Smooth muscle cell (in vitro differentiated cells): ENCODE measurements at regions not wholly inside any gene's neighbourhood (a gene's known extent, or its start where the extent isn't known, plus 50 kb on each side); places are given as distances from the start of the nearest gene placed in this dataset.

Experiments used
- DNase-seq: peaks from one replicate; lab custom pipeline; 2025; ENCODE audit not compliant: unreplicated experiment; lab: John Stamatoyannopoulos, UW
- H2AFZ ChIP-seq: fragments of 200-600 bp; sonication (generic); 2 replicates; pipeline ENCODE4 v1.6.0; 2016; ENCODE audit warnings: antibody characterized with exemption, low read depth, mild to moderate bottlenecking
- H3F3A ChIP-seq: fragments of 200-600 bp; sonication (generic); 2 replicates; pipeline ENCODE4 v1.6.0; 2017; ENCODE audit warnings: antibody characterized with exemption, low read depth
- H3K27ac ChIP-seq: fragments of 200-600 bp; sonication (generic); 2 replicates; pipeline ENCODE4 v1.5.1; 2016; ENCODE audit warnings: low read depth, mild to moderate bottlenecking
- H3K27me3 ChIP-seq: fragments of 200-600 bp; sonication (generic); 2 replicates; pipeline ENCODE4 v1.6.1; 2016; ENCODE audit warnings: low read depth, mild to moderate bottlenecking
- H3K36me3 ChIP-seq: fragments of 200-600 bp; sonication (generic); 2 replicates; pipeline ENCODE4 v1.5.1; 2016; ENCODE audit warnings: low read depth
- H3K4me1 ChIP-seq: fragments of 200-600 bp; sonication (generic); 2 replicates; pipeline ENCODE4 v1.5.1; 2016; ENCODE audit warnings: low read depth
- H3K4me2 ChIP-seq: fragments of 200-600 bp; sonication (generic); 2 replicates; pipeline ENCODE4 v1.6.0; 2016; ENCODE audit warnings: mild to moderate bottlenecking
- H3K4me3 ChIP-seq: fragments of 200-600 bp; sonication (generic); 2 replicates; pipeline ENCODE4 v1.5.1; 2016; ENCODE audit warnings: mild to moderate bottlenecking
- H3K79me2 ChIP-seq: fragments of 200-600 bp; sonication (generic); 2 replicates; pipeline ENCODE4 v1.6.0; 2016; ENCODE audit warnings: low read depth, mild to moderate bottlenecking
- H3K9ac ChIP-seq: fragments of 200-600 bp; sonication (generic); 2 replicates; pipeline ENCODE4 v1.6.0; 2016; ENCODE audit warnings: low read depth
- H3K9me3 ChIP-seq: fragments of 200-600 bp; sonication (generic); replicated peaks from 2 replicates; pipeline ENCODE4 v1.5.1; 2016; ENCODE audit warnings: low read depth
- H4K20me1 ChIP-seq: fragments of 200-600 bp; sonication (generic); 2 replicates; pipeline ENCODE4 v1.6.0; 2016; ENCODE audit warnings: low read depth
- WGBS: methylation state at CpG from one replicate; pipeline ENCODE4 v1.1.7; 2016; ENCODE audit warnings: low lambda C conversion rate; 5-methylcytosine and 5-hydroxymethylcytosine counted together
- TF ChIP-seq, protein P1 (sequence below): fragments of 200-600 bp; sonication (generic); IDR thresholded peaks from 2 replicates; pipeline ENCODE4 v1.5.1; 2017; ENCODE audit warnings: borderline replicate concordance, mild to moderate bottlenecking, antibody characterized with exemption; ENCODE audit not compliant: insufficient read depth, poor library complexity, severe bottlenecking

- no peaks in the 10 kb centered on the region for H3K79me2 ChIP-seq
- H2AFZ ChIP-seq: no peak overlapping the region
These were observed 111.6 kb downstream of the BLID start for GRCh38 chr11:122004446-122004845.

GRCh38 chr11:122002926-122003325, 113.1 kb downstream of the BLID start:
- no peak overlapping the region for H3K27ac ChIP-seq
- no peak overlapping the region for H3K4me3 ChIP-seq
- no peaks in the 10 kb centered on the region for H3K36me3 ChIP-seq
- peak overlapping the region; percentile 51 for H2AFZ ChIP-seq
- 39% methylated on average over 1 of the region's 1 CpG for WGBS
- H3K9ac ChIP-seq: no peak overlapping the region
- H3K79me2 ChIP-seq: no peaks in the 10 kb centered on the region
- H3K27me3 ChIP-seq: no peaks in the 10 kb centered on the region
- DNase-seq: no peak
- no peaks in the 10 kb centered on the region for H3K4me1 ChIP-seq
- no peaks in the 10 kb centered on the region for H3F3A ChIP-seq
- H3K9me3 ChIP-seq: no peaks in the 10 kb centered on the region
- no peak overlapping the region for H3K4me2 ChIP-seq
- H4K20me1 ChIP-seq: no peaks in the 10 kb centered on the region
- TF ChIP-seq, protein P1, sequence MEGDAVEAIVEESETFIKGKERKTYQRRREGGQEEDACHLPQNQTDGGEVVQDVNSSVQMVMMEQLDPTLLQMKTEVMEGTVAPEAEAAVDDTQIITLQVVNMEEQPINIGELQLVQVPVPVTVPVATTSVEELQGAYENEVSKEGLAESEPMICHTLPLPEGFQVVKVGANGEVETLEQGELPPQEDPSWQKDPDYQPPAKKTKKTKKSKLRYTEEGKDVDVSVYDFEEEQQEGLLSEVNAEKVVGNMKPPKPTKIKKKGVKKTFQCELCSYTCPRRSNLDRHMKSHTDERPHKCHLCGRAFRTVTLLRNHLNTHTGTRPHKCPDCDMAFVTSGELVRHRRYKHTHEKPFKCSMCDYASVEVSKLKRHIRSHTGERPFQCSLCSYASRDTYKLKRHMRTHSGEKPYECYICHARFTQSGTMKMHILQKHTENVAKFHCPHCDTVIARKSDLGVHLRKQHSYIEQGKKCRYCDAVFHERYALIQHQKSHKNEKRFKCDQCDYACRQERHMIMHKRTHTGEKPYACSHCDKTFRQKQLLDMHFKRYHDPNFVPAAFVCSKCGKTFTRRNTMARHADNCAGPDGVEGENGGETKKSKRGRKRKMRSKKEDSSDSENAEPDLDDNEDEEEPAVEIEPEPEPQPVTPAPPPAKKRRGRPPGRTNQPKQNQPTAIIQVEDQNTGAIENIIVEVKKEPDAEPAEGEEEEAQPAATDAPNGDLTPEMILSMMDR: no peak

More at GRCh38 chr11:122004446-122004845, 111.6 kb downstream of the BLID start:
- Histone ChIP-seq H3K4me1 (no peaks in the 10 kb centered on the region), H3K27me3 (no peaks in the 10 kb centered on the region), H3K36me3 (no peaks in the 10 kb centered on the region), H3K9ac (no peak overlapping the region), H3K9me3 (no peaks in the 10 kb centered on the region), H3K4me2 (no peak overlapping the region), H3F3A (no peaks in the 10 kb centered on the region), H3K27ac (no peak overlapping the region), H4K20me1 (no peaks in the 10 kb centered on the region), H3K4me3 (no peak overlapping the region)
- TF ChIP-seq, protein P1: no peak
- DNase-seq: no peak
- WGBS: 100% methylated on average over 1 of the region's 1 CpG

- no peak overlapping the region for H3K4me2 ChIP-seq
- no peak overlapping the region for H2AFZ ChIP-seq
- DNase-seq: no peak
- TF ChIP-seq, protein P1: no peak
- no peaks in the 10 kb centered on the region for H3K9me3 ChIP-seq
- no peaks in the 10 kb centered on the region for H4K20me1 ChIP-seq
- no peaks in the 10 kb centered on the region for H3F3A ChIP-seq
- H3K4me1 ChIP-seq: no peaks in the 10 kb centered on the region
- H3K4me3 ChIP-seq: no peak overlapping the region
- H3K27me3 ChIP-seq: no peaks in the 10 kb centered on the region
- 97% methylated on average over 1 of the region's 1 CpG for WGBS
- H3K79me2 ChIP-seq: no peaks in the 10 kb centered on the region
- no peaks in the 10 kb centered on the region for H3K36me3 ChIP-seq
- H3K27ac ChIP-seq: no peak overlapping the region
- H3K9ac ChIP-seq: no peak overlapping the region
These were observed 114.0 kb downstream of the BLID start for GRCh38 chr11:122002047-122002446.

- Histone ChIP-seq H3K4me2 (no peak overlapping the region), H4K20me1 (no peaks in the 10 kb centered on the region), H3K36me3 (no peaks in the 10 kb centered on the region), H3K79me2 (no peaks in the 10 kb centered on the region), H3F3A (no peaks in the 10 kb centered on the region), H3K9me3 (no peaks in the 10 kb centered on the region), H3K27me3 (no peaks in the 10 kb centered on the region), H2AFZ (no peak overlapping the region), H3K4me3 (no peak overlapping the region), H3K4me1 (no peaks in the 10 kb centered on the region), H3K9ac (no peak overlapping the region), H3K27ac (no peak overlapping the region)
- WGBS: 79% methylated on average over 2 of the region's 2 CpGs
- DNase-seq: no peak
- TF ChIP-seq, protein P1: no peak
These were observed 116.4 kb downstream of the BLID start for GRCh38 chr11:121999651-122000050.
